ENCODE measurements at regions not wholly inside any gene's neighbourhood (a gene's known extent, or its start where the extent isn't known, plus 50 kb on each side); places are given as distances from the start of the nearest gene placed in this dataset.

GRCh38 chr18:42514512-42514911 lies 559.5 kb downstream of the PIK3C3 start:
- TF ChIP-seq EP300 (IDR thresholded peaks at IDR 0.05; ENCODE audit: low read length) (no peak), MTA2 (IDR thresholded peaks at IDR 0.05; ENCODE audit: low read depth) (no peak), EZH2 (IDR thresholded peaks at IDR 0.05; ENCODE audit: borderline replicate concordance, low read depth, low read length) (no peak)
